CD14-positive monocyte (primary cell): ENCODE measurements at regions not wholly inside any gene's neighbourhood (a gene's known extent, or its start where the extent isn't known, plus 50 kb on each side); places are given as distances from the start of the nearest gene placed in this dataset.

Source experiments
- DNase-seq, 3 donors: peaks; one replicate each; pipeline ENCODE4 v3.0.0-alpha.2; 2011 to 2022
- H2AFZ ChIP-seq: 2 replicates; pipeline ENCODE4 v1.6.0; 2012; ENCODE audit warnings: mild to moderate bottlenecking, low read depth, low read length, inconsistent platforms; ENCODE audit not compliant: insufficient read depth, poor library complexity, severe bottlenecking
- H3K27ac ChIP-seq, 2 donors: 1 replicate in 1 of 2; 2 replicates in 1 of 2; pipeline ENCODE4 v1.5.1; 2012 to 2013; ENCODE audit warnings: low read length in 2 of 2, control low read depth in 1 of 2, inconsistent platforms in 1 of 2, low read depth in 1 of 2, mild to moderate bottlenecking in 1 of 2
- H3K27me3 ChIP-seq, 2 donors: one replicate each; pipeline versions ENCODE4 v1.6.0 to v1.6.1; 2011 to 2013; ENCODE audit warnings: low read length in 2 of 2; ENCODE audit not compliant: control insufficient read depth in 2 of 2, insufficient read depth in 2 of 2
- H3K36me3 ChIP-seq, 2 donors: replicated peaks in 1 of 2; 1 replicate in 1 of 2; 2 replicates in 1 of 2; pipeline versions ENCODE4 v1.5.1 to v1.6.1; 2012 to 2013; ENCODE audit warnings: low read length in 2 of 2, control low read depth in 1 of 2, inconsistent platforms in 1 of 2, mild to moderate bottlenecking in 1 of 2; ENCODE audit not compliant: insufficient read depth in 2 of 2, control insufficient read depth in 1 of 2
- H3K4me1 ChIP-seq, 2 donors: 1 replicate in 1 of 2; 2 replicates in 1 of 2; pipeline versions ENCODE4 v1.5.1 to v1.6.1; 2012 to 2013; ENCODE audit warnings: low read length in 2 of 2, control low read depth in 1 of 2, inconsistent platforms in 1 of 2, mild to moderate bottlenecking in 1 of 2, moderate library complexity in 1 of 2; ENCODE audit not compliant: insufficient read depth in 2 of 2, control insufficient read depth in 1 of 2
- H3K4me2 ChIP-seq: replicated peaks from 2 replicates; pipeline ENCODE3; 2012; ENCODE audit warnings: low read length, moderate library complexity, mild to moderate bottlenecking; ENCODE audit not compliant: poor library complexity, severe bottlenecking; ENCODE audit errors: extremely low read depth
- H3K4me3 ChIP-seq, 3 experiments: fragments of 200-600 bp in 1 of 3; sonication (generic) in 1 of 3; replicated peaks in 1 of 3; 1 replicate in 2 of 3; 2 replicates in 1 of 3; pipeline ENCODE4 v1.5.1; 2011 to 2013; ENCODE audit warnings: low read length in 3 of 3, mild to moderate bottlenecking in 3 of 3, control low read depth in 2 of 3, low read depth in 2 of 3, inconsistent platforms in 1 of 3, moderate library complexity in 1 of 3
- H3K79me2 ChIP-seq: 2 replicates; pipeline ENCODE4 v1.6.0; 2012; ENCODE audit warnings: mild to moderate bottlenecking, control low read depth, inconsistent platforms, low read length, moderate library complexity; ENCODE audit not compliant: insufficient read depth
- H3K9ac ChIP-seq: 2 replicates; pipeline ENCODE4 v1.6.0; 2017; ENCODE audit warnings: low read length, mild to moderate bottlenecking; ENCODE audit not compliant: insufficient read depth, poor library complexity, severe bottlenecking
- H3K9me3 ChIP-seq, 2 donors: replicated peaks in 1 of 2; 1 replicate in 1 of 2; 2 replicates in 1 of 2; pipeline versions ENCODE4 v1.5.1 to v1.6.1; 2012 to 2013; ENCODE audit warnings: low read length in 2 of 2, control low read depth in 1 of 2; ENCODE audit not compliant: control insufficient read depth in 1 of 2, insufficient read depth in 1 of 2
- H4K20me1 ChIP-seq: 2 replicates; pipeline ENCODE4 v1.6.0; 2012; ENCODE audit warnings: mild to moderate bottlenecking, low read length, control low read depth, moderate library complexity; ENCODE audit not compliant: insufficient read depth
- H3K27ac Mint-ChIP-seq, 7 donors: one replicate each; pipeline ENCODE4 v1.8.0; 2020; ENCODE audit warnings: mild to moderate bottlenecking in 7 of 7, mixed read lengths in 7 of 7, moderate library complexity in 6 of 7, inconsistent platforms in 2 of 7
- H3K27me3 Mint-ChIP-seq, 3 donors: one replicate each; pipeline ENCODE4 v1.8.0; 2021 to 2022; ENCODE audit warnings: low read depth in 3 of 3, mild to moderate bottlenecking in 3 of 3, mixed read lengths in 3 of 3, moderate library complexity in 3 of 3, inconsistent platforms in 1 of 3
- H3K36me3 Mint-ChIP-seq, 2 donors: one replicate each; pipeline ENCODE4 v1.8.0; 2020; ENCODE audit warnings: mixed read lengths in 2 of 2, inconsistent platforms in 1 of 2, mild to moderate bottlenecking in 1 of 2
- H3K4me1 Mint-ChIP-seq: one replicate; pipeline ENCODE4 v1.8.0; 2020; ENCODE audit warnings: mild to moderate bottlenecking, mixed read lengths
- H3K4me3 Mint-ChIP-seq, 2 donors: one replicate each; pipeline ENCODE4 v1.8.0; 2020; ENCODE audit warnings: mild to moderate bottlenecking in 2 of 2, mixed read lengths in 2 of 2, moderate library complexity in 1 of 2
- H3K9me3 Mint-ChIP-seq, 7 donors: one replicate each; pipeline ENCODE4 v1.8.0; 2020 to 2022; ENCODE audit warnings: mixed read lengths in 7 of 7, mild to moderate bottlenecking in 6 of 7, moderate library complexity in 6 of 7, inconsistent platforms in 2 of 7
- WGBS: methylation state at CpG from one replicate; pipeline ENCODE4 v1.1.5; 2013; ENCODE audit warnings: missing lambda C conversion rate; ENCODE audit not compliant: insufficient coverage; 5-methylcytosine and 5-hydroxymethylcytosine counted together
- intact Hi-C, 2 donors: fragments of 100-400 bp; cut with micrococcal nuclease; formaldehyde crosslinking; loops; one replicate each; pipeline versions ENCODE4 v1.15.0 to v1.15.1; 2023
- TF ChIP-seq, protein P1 (sequence below): fragments of 200-600 bp; IDR thresholded peaks from one replicate; pipeline ENCODE4 v1.8.0; 2022; ENCODE audit warnings: antibody characterized with exemption, mild to moderate bottlenecking

DNA sequence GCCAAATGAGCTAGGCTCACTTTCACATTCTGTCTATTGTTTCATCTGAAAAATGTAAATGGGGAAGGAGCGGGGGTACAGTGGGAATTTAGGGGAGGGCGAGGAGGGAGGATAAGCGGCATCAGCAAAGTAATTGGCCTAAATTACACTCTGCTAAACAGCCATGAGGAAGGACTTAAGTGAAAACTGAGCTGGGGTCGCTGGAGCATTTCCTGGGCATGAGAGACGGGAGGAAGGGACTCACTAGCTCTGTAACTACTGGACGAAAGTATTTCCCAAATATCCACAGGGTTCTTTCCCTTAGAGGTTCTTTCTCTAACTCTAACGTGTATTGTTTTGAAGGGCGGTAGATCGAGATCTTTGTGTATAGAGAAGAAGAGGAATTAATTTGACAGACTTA lies 418.0 kb downstream of the SOX2 start:
- Histone ChIP-seq H3K27me3 (no peaks in the 10 kb centered on the region), H3K9ac (no peak overlapping the region)
- 90% methylated on average over 3 of the region's 9 CpGs for WGBS

DNA sequence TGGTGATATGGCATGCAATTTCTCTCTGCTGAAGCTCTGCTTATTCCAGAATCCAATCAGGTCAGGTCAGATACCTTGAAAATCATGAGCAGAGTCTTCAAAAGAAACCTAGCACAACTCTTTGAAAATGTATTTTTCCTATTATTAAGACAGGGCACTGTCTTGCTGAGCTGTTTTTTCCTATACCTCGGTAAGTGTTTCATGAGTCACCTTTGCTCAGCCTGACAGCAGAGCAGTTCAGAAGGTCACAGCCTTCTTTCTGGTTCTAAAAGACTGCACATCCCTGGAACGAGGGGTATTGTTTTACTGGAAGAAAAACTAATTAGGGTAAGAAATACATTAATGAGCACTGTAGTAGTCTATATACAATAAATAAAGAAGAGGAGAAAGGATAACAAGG lies 422.0 kb downstream of the SOX2 start:
- Mint-ChIP-seq H3K36me3 (no peaks in the 10 kb centered on the region), H3K4me3 (no peak overlapping the region), H3K27ac (no peak overlapping the region), H3K4me1 (no peaks in the 10 kb centered on the region), H3K9me3 (peaks cover 0 to 8% (median 0%) of the 10 kb centered on the region in 7 donors), H3K27me3 (no peaks in the 10 kb centered on the region)
- no peak overlapping the region for H3K9ac ChIP-seq
- TF ChIP-seq, protein P1, sequence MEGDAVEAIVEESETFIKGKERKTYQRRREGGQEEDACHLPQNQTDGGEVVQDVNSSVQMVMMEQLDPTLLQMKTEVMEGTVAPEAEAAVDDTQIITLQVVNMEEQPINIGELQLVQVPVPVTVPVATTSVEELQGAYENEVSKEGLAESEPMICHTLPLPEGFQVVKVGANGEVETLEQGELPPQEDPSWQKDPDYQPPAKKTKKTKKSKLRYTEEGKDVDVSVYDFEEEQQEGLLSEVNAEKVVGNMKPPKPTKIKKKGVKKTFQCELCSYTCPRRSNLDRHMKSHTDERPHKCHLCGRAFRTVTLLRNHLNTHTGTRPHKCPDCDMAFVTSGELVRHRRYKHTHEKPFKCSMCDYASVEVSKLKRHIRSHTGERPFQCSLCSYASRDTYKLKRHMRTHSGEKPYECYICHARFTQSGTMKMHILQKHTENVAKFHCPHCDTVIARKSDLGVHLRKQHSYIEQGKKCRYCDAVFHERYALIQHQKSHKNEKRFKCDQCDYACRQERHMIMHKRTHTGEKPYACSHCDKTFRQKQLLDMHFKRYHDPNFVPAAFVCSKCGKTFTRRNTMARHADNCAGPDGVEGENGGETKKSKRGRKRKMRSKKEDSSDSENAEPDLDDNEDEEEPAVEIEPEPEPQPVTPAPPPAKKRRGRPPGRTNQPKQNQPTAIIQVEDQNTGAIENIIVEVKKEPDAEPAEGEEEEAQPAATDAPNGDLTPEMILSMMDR = no peak
- no peak overlapping the region for H3K4me3 ChIP-seq
- DNase-seq = no peak
- H4K20me1 ChIP-seq = no peaks in the 10 kb centered on the region
- no peaks in the 10 kb centered on the region for H3K9me3 ChIP-seq
- H3K27ac ChIP-seq = no peak overlapping the region
- H3K27me3 ChIP-seq = no peaks in the 10 kb centered on the region
- 100% methylated on average over 1 of the region's 2 CpGs for WGBS
- H3K4me2 ChIP-seq = no peak overlapping the region
- intact Hi-C loops = no loop called here
- no peaks in the 10 kb centered on the region for H3K4me1 ChIP-seq
- H2AFZ ChIP-seq = no peak overlapping the region
- H3K36me3 ChIP-seq = no peaks in the 10 kb centered on the region
- H3K79me2 ChIP-seq = no peaks in the 10 kb centered on the region

More for the DNA sequence above, 418.0 kb downstream of the SOX2 start:
- no peak overlapping the region for H3K4me2 ChIP-seq
- no peaks in the 10 kb centered on the region for H3K36me3 ChIP-seq
- H3K79me2 ChIP-seq = no peaks in the 10 kb centered on the region
- TF ChIP-seq, protein P1 = no peak
- no peaks in the 10 kb centered on the region for H3K9me3 ChIP-seq
- peaks cover 0 to 4% (median 0%) of the 10 kb centered on the region in 7 donors for H3K9me3 Mint-ChIP-seq
- H3K36me3 Mint-ChIP-seq = no peaks in the 10 kb centered on the region
- no peak for DNase-seq
- intact Hi-C loops = no loop called here
- no peaks in the 10 kb centered on the region for H3K27me3 Mint-ChIP-seq
- no peaks in the 10 kb centered on the region for H3K4me1 Mint-ChIP-seq
- H3K27ac ChIP-seq = no peak overlapping the region
- H3K27ac Mint-ChIP-seq = no peak overlapping the region
- H4K20me1 ChIP-seq = no peaks in the 10 kb centered on the region
- H3K4me3 ChIP-seq = no peak overlapping the region
- H3K4me3 Mint-ChIP-seq = no peak overlapping the region
- H2AFZ ChIP-seq = no peak overlapping the region
- no peaks in the 10 kb centered on the region for H3K4me1 ChIP-seq
